Muscle layer of colon (tissue), 2 donors: ENCODE measurements at regions not wholly inside any gene's neighbourhood (a gene's known extent, or its start where the extent isn't known, plus 50 kb on each side); places are given as distances from the start of the nearest gene placed in this dataset.

Experiments used
- H3K27ac ChIP-seq: one replicate; pipeline ENCODE4 v1.7.0; 2013; ENCODE audit warnings: low read depth, mild to moderate bottlenecking, low read length, moderate library complexity
- H3K27me3 ChIP-seq, 2 donors: one replicate each; pipeline ENCODE4 v1.7.0; 2013; ENCODE audit warnings: low read length in 2 of 2, mild to moderate bottlenecking in 2 of 2; ENCODE audit not compliant: insufficient read depth in 2 of 2, control insufficient read depth in 1 of 2
- H3K36me3 ChIP-seq: one replicate; pipeline ENCODE4 v1.7.0; 2013; ENCODE audit warnings: mild to moderate bottlenecking, low read length; ENCODE audit not compliant: insufficient read depth
- H3K4me1 ChIP-seq: one replicate; pipeline ENCODE4 v1.7.0; 2013; ENCODE audit warnings: mild to moderate bottlenecking, low read length; ENCODE audit not compliant: insufficient read depth
- H3K4me3 ChIP-seq, 2 donors: one replicate each; pipeline ENCODE4 v1.7.0; 2013; ENCODE audit warnings: low read length in 2 of 2, low read depth in 1 of 2, mild to moderate bottlenecking in 1 of 2, moderate library complexity in 1 of 2
- H3K9ac ChIP-seq: one replicate; pipeline ENCODE4 v1.7.0; 2013; ENCODE audit warnings: low read length
- H3K9me3 ChIP-seq: one replicate; pipeline ENCODE4 v1.7.0; 2013; ENCODE audit warnings: mild to moderate bottlenecking, low read length
- donor health status: abdominal sarcoma.
- donor health status: Adenocarcinoma of cecum.

- H3K27me3 ChIP-seq: peaks cover 0 to 8% of the 10 kb centered on the region in 2 donors
- no peak overlapping the region for H3K27ac ChIP-seq
- H3K4me3 ChIP-seq: no peak overlapping the region
- peaks cover 5% of the 10 kb centered on the region for H3K4me1 ChIP-seq
- H3K9me3 ChIP-seq: no peaks in the 10 kb centered on the region
- H3K9ac ChIP-seq: no peak overlapping the region
- no peaks in the 10 kb centered on the region for H3K36me3 ChIP-seq
Measured at GRCh38 chr1:54497338-54497737, 50.7 kb upstream of the ACOT11 start.

DNA sequence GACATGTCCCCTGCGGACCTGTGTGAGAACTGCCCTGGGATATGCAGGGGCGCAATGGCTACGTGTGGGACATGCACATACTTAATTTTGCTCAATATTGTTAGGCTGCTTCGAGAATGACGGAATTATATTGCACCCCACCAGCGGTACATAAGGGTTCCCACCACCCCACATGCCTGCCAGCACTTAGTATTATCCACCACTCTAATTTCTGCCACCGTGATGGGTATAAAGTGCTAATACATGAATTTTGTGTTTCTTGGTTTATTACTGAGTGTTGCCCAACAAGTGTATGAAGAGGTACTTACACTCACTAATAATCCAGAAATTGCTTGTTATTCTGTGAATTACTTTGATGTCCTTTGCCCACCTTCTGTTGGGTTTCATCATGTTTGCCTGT is 52.1 kb upstream of the ACOT11 start:
- Histone ChIP-seq H3K27me3 (peaks cover 0 to 8% of the 10 kb centered on the region in 2 donors), H3K4me1 (peaks cover 5% of the 10 kb centered on the region), H3K9ac (no peak overlapping the region), H3K36me3 (no peaks in the 10 kb centered on the region), H3K9me3 (no peaks in the 10 kb centered on the region), H3K27ac (no peak overlapping the region), H3K4me3 (no peak overlapping the region)

- H3K9ac ChIP-seq: no peak overlapping the region
- H3K4me3 ChIP-seq: no peak overlapping the region
- no peaks in the 10 kb centered on the region for H3K9me3 ChIP-seq
- H3K27me3 ChIP-seq: peaks cover 0 to 4% of the 10 kb centered on the region in 2 donors
- H3K27ac ChIP-seq: no peak overlapping the region
- H3K36me3 ChIP-seq: no peaks in the 10 kb centered on the region
- H3K4me1 ChIP-seq: peaks cover 8% of the 10 kb centered on the region
Measured at GRCh38 chr1:54493608-54494007, 54.4 kb upstream of the ACOT11 start.

- H3K27me3 ChIP-seq: no peaks in the 10 kb centered on the region
- H3K27ac ChIP-seq: peak overlapping the region; percentile 43
- H3K4me3 ChIP-seq: no peak overlapping the region
- H3K36me3 ChIP-seq: no peaks in the 10 kb centered on the region
- peaks cover 32% of the 10 kb centered on the region for H3K4me1 ChIP-seq
- H3K9ac ChIP-seq: no peak overlapping the region
- no peaks in the 10 kb centered on the region for H3K9me3 ChIP-seq
Measured at GRCh38 chr1:54490361-54491248, 57.4 kb upstream of the ACOT11 start.

DNA sequence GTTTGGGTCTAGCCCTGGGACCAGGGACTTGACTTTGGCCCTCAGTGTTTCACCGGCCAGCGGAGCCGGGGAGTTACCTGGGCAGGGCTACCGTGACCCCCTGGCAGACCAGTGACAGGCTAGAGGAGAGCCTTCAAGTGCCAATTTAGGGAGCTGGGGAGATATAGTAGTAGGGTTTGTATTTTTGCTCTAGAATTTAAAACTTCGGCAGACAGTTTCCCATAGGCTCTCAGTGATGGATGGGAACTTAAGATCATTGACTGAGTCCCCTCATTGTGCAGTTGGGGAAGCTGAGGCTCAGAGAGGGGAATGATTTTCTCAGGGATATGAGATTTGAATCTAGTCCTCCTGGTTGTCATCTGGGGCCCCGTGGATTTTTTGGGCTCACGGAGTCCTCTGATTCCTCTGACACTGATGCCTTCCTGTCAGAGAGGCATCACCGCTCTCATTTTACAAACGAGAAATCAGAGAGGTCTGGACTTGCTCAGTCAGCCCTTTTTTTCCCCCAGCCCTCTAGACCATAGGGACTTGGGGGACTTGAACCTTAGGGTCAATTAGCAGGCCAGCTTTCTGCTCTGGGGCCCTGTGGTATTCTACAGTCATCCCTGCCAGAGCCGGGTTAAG is 58.3 kb upstream of the ACOT11 start:
- H3K4me1 ChIP-seq: peaks cover 39% of the 10 kb centered on the region
- H3K27me3 ChIP-seq: no peaks in the 10 kb centered on the region
- no peaks in the 10 kb centered on the region for H3K36me3 ChIP-seq
- peak overlapping the region; percentile 63 to 79 for H3K4me3 ChIP-seq
- no peaks in the 10 kb centered on the region for H3K9me3 ChIP-seq
- H3K27ac ChIP-seq: no peak overlapping the region
- no peak overlapping the region for H3K9ac ChIP-seq

DNA sequence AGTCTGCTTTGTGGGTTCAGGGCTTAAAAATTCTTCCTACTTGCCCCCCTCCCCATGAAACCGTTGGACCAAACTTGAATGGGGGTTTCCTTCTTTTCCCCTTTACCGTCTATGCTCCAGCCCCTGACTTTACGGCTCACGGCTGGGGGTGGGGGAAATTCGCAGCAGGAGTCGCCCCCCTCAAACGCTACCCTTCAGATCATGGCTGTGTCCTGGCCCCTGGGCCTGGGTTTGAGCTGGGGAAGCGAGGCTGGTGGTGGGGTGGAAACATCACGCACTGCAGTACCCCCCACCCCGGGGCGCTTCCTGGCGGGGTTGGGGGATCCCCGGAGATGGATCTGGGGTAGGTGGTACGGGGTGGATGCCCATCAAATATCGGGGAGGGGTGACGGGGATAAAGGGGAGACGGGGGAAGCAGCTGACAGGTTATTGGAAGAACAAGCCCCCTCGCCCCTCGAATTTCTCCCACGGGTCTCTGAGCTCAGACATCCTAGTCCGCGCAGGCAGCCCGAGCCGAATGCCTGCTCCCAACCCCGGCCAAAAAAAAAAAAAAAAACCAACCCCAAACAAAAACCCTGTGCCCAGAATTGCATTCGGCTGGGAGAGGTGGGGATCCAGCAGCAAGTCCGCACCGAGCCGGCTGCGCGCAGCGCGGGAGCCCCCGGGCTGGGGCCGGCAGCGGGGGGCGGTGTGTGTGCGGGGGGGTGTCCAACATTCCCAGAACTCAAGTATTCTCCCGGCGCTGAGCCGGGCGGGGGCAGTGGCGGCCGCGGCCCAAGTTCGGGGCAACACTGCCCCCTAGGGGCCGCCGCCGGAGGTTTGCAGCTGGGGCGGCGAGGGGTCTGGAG is 59.0 kb upstream of the ACOT11 start:
- peak overlapping the region; percentile 91 for H3K27ac ChIP-seq
- H3K4me1 ChIP-seq: peaks cover 45% of the 10 kb centered on the region
- peak overlapping the region; percentile 86 for H3K9ac ChIP-seq
- H3K36me3 ChIP-seq: no peaks in the 10 kb centered on the region
- H3K27me3 ChIP-seq: no peaks in the 10 kb centered on the region
- peak overlapping the region; percentile 63 to 79 for H3K4me3 ChIP-seq
- no peaks in the 10 kb centered on the region for H3K9me3 ChIP-seq

GRCh38 chr1:54488065-54488750 is 59.8 kb upstream of the ACOT11 start:
- peak overlapping the region; percentile 86 for H3K9ac ChIP-seq
- no peaks in the 10 kb centered on the region for H3K9me3 ChIP-seq
- peaks cover 48% of the 10 kb centered on the region for H3K4me1 ChIP-seq
- H3K4me3 ChIP-seq: peak overlapping the region; percentile 57 to 79
- no peaks in the 10 kb centered on the region for H3K27me3 ChIP-seq
- no peaks in the 10 kb centered on the region for H3K36me3 ChIP-seq
- H3K27ac ChIP-seq: peak overlapping the region; percentile 91

DNA sequence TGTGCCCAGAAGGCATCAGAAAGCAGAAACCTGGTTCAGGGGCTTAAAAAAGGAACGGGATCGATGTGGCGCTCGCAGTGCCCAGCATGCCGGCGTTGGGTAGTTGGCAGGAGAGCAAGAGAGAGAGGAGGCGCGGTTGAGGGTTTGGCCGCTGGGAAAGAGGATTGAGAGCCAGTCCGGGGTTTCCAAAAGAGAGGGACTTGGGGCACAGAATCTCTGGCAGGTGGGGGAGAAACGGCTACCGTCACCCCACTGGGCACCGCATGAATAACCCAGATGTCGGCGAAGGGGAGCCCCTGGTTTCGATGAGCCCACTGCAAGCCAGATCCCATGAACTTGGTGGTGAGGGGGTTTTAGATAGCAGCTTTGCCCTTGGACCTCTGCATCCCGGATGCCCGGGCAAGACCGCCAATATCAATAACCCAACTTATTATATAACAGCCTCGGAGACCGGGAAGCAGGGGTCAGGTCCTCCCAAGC is 60.4 kb upstream of the ACOT11 start:
- Histone ChIP-seq H3K27ac (peak overlapping the region; percentile 91), H3K4me3 (peak overlapping the region; percentile 57 to 65), H3K27me3 (no peaks in the 10 kb centered on the region), H3K9ac (peak overlapping the region; percentile 76), H3K36me3 (no peaks in the 10 kb centered on the region), H3K9me3 (no peaks in the 10 kb centered on the region), H3K4me1 (peaks cover 48% of the 10 kb centered on the region)

GRCh38 chr1:54486907-54487306 is 61.1 kb upstream of the ACOT11 start:
- peak overlapping the region; percentile 76 for H3K9ac ChIP-seq
- H3K4me3 ChIP-seq: peak overlapping the region in 1 of 2 donors; percentile 65
- H3K4me1 ChIP-seq: peaks cover 48% of the 10 kb centered on the region
- no peaks in the 10 kb centered on the region for H3K27me3 ChIP-seq
- no peaks in the 10 kb centered on the region for H3K9me3 ChIP-seq
- no peaks in the 10 kb centered on the region for H3K36me3 ChIP-seq
- H3K27ac ChIP-seq: peak overlapping the region; percentile 91

DNA sequence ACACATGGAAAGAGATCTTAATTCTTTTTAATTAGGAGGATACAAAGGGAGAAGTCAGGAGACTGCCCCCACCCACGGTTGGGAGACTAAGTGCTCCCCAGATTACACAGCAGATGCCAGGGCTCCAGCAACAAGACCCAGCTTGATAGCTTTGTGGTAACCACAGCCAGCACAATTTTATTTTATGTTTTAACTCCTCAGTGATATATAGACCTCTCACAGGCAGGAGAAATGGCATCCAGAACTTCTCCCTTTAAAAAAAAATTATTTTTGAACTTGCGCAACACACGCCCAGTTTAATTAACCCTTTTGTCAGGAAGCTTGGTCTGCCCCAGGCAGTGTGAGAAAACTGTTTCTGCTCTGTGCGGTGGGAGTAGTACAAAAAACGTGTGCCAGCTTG is 62.6 kb upstream of the ACOT11 start:
- H3K4me3 ChIP-seq: no peak overlapping the region
- no peaks in the 10 kb centered on the region for H3K36me3 ChIP-seq
- H3K9me3 ChIP-seq: no peaks in the 10 kb centered on the region
- no peaks in the 10 kb centered on the region for H3K27me3 ChIP-seq
- peaks cover 48% of the 10 kb centered on the region for H3K4me1 ChIP-seq
- H3K9ac ChIP-seq: no peak overlapping the region
- H3K27ac ChIP-seq: peak overlapping the region; percentile 55
